ENCODE measurements at regions not wholly inside any gene's neighbourhood (a gene's known extent, or its start where the extent isn't known, plus 50 kb on each side); places are given as distances from the start of the nearest gene placed in this dataset.
"Not testable (repeated sequence)": the region's sequence is repeated elsewhere in the genome, so short reads cannot be mapped to it uniquely, and the experiment has no call there.

DNA sequence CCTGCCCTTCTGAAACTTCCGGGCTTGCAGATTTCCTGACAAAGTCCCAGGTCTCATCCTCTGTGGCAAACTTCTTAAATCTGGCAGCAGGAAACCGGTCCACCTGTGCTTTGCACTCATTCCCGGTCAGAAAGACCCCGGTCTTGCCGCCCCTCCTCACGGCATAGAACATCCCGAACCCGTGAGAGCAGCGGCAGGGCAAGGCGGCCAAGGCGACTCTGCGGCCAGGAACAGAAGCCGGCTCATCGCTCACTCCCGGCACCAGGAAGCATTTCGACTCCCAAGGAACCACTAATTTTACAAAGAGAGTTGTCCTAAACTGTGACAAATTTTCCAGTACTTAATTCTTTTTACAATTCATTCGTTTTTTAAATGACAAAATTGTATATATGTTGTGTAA lies 140.3 kb downstream of the USP22 start:
- H3K4me1 ChIP-seq (ENCODE audit: low read length); H3K9ac ChIP-seq (ENCODE audit: low read length); H3K79me2 ChIP-seq (ENCODE audit: low read length); H3K9me3 ChIP-seq (replicated peaks; ENCODE audit: insufficient read depth, low read length); H3K4me3 ChIP-seq (ENCODE audit: low read length); H3K4me2 ChIP-seq (ENCODE audit: low read depth, low read length); H3K36me3 ChIP-seq (replicated peaks; ENCODE audit: insufficient read depth, low read length); H2AFZ ChIP-seq (ENCODE audit: low read length); H3K27ac ChIP-seq (ENCODE audit: low read length); H3K9me2 ChIP-seq (replicated peaks; ENCODE audit: insufficient read depth, low read length); H3F3A ChIP-seq (ENCODE audit: insufficient read depth, low read length); H4K20me1 ChIP-seq (ENCODE audit: insufficient read depth, low read length); H3K27me3 ChIP-seq (replicated peaks; ENCODE audit: insufficient read depth, low read length); DNase-seq: not testable (repeated sequence)

DNA sequence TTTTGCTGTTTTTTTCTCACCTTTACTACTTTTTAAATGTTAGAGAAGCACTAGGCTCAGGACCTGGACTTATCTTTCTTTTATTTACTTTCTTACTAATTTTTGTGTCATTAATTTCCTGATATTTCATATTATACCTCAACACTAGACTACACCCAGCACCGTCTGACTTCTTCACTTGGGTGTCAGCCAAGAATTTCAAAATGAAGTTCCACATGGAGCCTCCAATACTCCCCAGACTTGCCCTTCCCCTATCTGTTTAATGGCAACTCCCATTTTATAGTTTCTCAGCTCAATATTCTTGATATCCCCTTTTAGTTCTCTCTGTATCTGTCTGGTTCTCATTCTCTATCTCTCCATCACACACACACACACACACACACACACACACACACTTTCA lies 139.3 kb downstream of the USP22 start:
- not testable (repeated sequence) for H2AFZ ChIP-seq (ENCODE audit: low read length); H3K36me3 ChIP-seq (replicated peaks; ENCODE audit: insufficient read depth, low read length); H3K4me2 ChIP-seq (ENCODE audit: low read depth, low read length); H3K9me3 ChIP-seq (replicated peaks; ENCODE audit: insufficient read depth, low read length); H3K9ac ChIP-seq (ENCODE audit: low read length); H3K27me3 ChIP-seq (replicated peaks; ENCODE audit: insufficient read depth, low read length); H3K4me1 ChIP-seq (ENCODE audit: low read length); DNase-seq; H4K20me1 ChIP-seq (ENCODE audit: insufficient read depth, low read length); H3K4me3 ChIP-seq (ENCODE audit: low read length); H3K9me2 ChIP-seq (replicated peaks; ENCODE audit: insufficient read depth, low read length); H3K79me2 ChIP-seq (ENCODE audit: low read length); H3K27ac ChIP-seq (ENCODE audit: low read length); H3F3A ChIP-seq (ENCODE audit: insufficient read depth, low read length)

DNA sequence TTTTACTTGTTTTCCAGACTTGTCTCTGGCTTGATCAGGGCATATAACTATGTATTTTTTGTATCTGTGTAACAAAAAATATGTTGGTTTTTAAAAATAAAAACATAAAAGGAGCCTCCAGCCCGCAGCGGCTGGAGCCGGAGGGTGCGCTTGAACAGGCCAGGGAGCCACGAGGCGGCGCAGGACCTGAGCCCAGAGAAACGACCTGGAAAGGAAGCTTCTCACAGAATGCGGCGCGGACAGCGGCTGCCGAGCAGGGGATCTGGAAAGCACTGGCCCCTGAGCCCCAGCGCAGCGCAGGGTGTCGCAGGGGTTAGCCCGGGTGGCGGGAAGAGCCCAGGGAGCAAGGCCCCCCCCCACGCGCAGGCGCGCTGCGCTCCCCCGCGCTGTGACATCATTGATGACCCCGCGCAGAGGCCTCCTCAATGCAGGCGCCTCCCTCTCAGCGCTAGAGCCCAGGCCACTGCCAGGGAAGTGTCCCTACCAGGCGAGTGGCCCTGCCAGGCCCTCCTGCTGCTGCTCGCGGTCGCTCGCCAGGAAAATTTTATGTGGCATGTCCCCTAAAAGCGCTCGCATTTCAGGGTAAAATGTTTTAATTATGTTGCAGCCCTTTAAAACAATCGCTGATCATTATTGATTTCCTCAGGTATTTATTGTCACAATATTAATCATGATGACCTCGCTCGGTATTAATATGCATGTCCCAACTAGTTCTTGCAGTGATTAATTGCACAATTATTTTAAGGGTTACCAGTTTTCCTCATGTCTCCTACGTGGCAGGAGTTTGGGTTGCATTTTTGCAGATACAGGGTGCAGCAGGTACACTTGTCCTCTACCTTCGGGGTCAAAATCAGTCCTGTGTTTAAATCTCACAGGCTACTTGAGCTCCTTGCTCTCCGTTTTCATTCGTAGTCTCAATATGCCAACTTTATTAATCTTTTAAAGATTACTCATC lies 134.2 kb downstream of the USP22 start:
- peak overlapping the region; percentile 97 for H2AFZ ChIP-seq (ENCODE audit: low read length)
- peak; percentile 87 for DNase-seq
- H3K9ac ChIP-seq (ENCODE audit: low read length), result peak overlapping the region; percentile 84
- peak overlapping the region; percentile 95 for H3K4me2 ChIP-seq (ENCODE audit: low read depth, low read length)
- H3K27me3 ChIP-seq (replicated peaks; ENCODE audit: insufficient read depth, low read length), result no peaks in the 10 kb centered on the region
- no peaks in the 10 kb centered on the region for H3K9me2 ChIP-seq (replicated peaks; ENCODE audit: insufficient read depth, low read length)
- H3F3A ChIP-seq (ENCODE audit: insufficient read depth, low read length), result peaks cover 8% of the 10 kb centered on the region
- peak overlapping the region; percentile 48 for H3K4me3 ChIP-seq (ENCODE audit: low read length)
- H3K4me1 ChIP-seq (ENCODE audit: low read length), result peaks cover 5% of the 10 kb centered on the region; the same call in 1 of the 2 replicates
- no peak for TF ChIP-seq EZH2phosphoT487 (IDR thresholded peaks at IDR 0.05; ENCODE audit: low read length)
- TF ChIP-seq, protein P1, sequence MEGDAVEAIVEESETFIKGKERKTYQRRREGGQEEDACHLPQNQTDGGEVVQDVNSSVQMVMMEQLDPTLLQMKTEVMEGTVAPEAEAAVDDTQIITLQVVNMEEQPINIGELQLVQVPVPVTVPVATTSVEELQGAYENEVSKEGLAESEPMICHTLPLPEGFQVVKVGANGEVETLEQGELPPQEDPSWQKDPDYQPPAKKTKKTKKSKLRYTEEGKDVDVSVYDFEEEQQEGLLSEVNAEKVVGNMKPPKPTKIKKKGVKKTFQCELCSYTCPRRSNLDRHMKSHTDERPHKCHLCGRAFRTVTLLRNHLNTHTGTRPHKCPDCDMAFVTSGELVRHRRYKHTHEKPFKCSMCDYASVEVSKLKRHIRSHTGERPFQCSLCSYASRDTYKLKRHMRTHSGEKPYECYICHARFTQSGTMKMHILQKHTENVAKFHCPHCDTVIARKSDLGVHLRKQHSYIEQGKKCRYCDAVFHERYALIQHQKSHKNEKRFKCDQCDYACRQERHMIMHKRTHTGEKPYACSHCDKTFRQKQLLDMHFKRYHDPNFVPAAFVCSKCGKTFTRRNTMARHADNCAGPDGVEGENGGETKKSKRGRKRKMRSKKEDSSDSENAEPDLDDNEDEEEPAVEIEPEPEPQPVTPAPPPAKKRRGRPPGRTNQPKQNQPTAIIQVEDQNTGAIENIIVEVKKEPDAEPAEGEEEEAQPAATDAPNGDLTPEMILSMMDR (IDR thresholded peaks at IDR 0.05; ENCODE audit: low read length), result peak; percentile 62
- no peaks in the 10 kb centered on the region for H4K20me1 ChIP-seq (ENCODE audit: insufficient read depth, low read length)
- H3K9me3 ChIP-seq (replicated peaks; ENCODE audit: insufficient read depth, low read length), result no peaks in the 10 kb centered on the region
- H3K27ac ChIP-seq (ENCODE audit: low read length), result peak overlapping the region; percentile 89
- H3K79me2 ChIP-seq (ENCODE audit: low read length), result no peaks in the 10 kb centered on the region
- H3K36me3 ChIP-seq (replicated peaks; ENCODE audit: insufficient read depth, low read length), result no peaks in the 10 kb centered on the region

DNA sequence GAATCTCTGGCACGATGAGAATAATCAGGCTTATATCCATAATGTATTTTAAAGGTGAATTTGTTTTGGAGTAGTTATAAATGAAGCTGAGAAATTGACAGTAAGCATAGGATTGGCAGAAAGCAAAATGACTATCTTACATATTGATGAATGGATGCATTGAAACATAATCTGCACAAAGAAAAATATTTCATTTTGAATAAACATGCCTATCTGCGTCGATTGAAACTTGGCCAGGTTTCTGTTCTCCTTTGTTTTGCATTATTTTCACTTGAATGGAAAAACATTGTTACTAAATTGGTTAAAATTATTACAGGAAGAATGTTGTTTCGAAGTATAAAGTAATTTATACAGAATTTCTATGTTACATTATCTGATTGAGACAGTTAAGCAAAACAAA lies 128.2 kb downstream of the USP22 start:
- no peak for DNase-seq
- Histone ChIP-seq H3K4me1 (ENCODE audit: low read length) (0 out of 2 replicates have a peak, but pooled peaks cover 5% of the 10 kb centered on the region), H3K4me3 (ENCODE audit: low read length) (no peak overlapping the region), H3K27ac (ENCODE audit: low read length) (no peak overlapping the region), H4K20me1 (ENCODE audit: insufficient read depth, low read length) (no peaks in the 10 kb centered on the region), H3K4me2 (ENCODE audit: low read depth, low read length) (no peak overlapping the region), H3K27me3 (replicated peaks; ENCODE audit: insufficient read depth, low read length) (no peaks in the 10 kb centered on the region), H3F3A (ENCODE audit: insufficient read depth, low read length) (no peaks in the 10 kb centered on the region), H3K36me3 (replicated peaks; ENCODE audit: insufficient read depth, low read length) (no peaks in the 10 kb centered on the region), H3K9ac (ENCODE audit: low read length) (no peak overlapping the region), H3K79me2 (ENCODE audit: low read length) (no peaks in the 10 kb centered on the region), H3K9me3 (replicated peaks; ENCODE audit: insufficient read depth, low read length) (no peaks in the 10 kb centered on the region), H3K9me2 (replicated peaks; ENCODE audit: insufficient read depth, low read length) (no peaks in the 10 kb centered on the region), H2AFZ (ENCODE audit: low read length) (no peak overlapping the region)
- TF ChIP-seq EZH2phosphoT487 (IDR thresholded peaks at IDR 0.05; ENCODE audit: low read length), result no peak

DNA sequence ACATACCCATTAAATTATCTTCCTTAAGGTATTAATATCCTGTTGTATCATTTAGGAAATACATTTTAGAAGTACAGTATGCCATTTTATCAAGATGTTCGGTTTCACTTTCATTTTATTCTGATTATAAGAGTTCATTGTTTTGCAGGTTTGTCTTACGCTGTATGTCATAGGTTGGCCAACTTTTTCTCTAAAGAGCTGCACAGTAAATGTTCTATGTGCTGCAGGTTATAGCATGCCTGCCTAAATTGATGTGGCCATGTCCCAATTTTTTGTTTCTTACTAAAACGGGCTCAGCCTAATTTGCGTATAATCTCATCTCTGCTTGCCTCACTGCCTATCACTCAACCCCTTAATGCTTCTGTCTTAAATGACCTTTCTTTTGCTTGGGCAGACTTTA lies 126.4 kb downstream of the USP22 start:
- Histone ChIP-seq H2AFZ (ENCODE audit: low read length) (peak overlapping the region; percentile 59), H3K9me3 (replicated peaks; ENCODE audit: insufficient read depth, low read length) (no peaks in the 10 kb centered on the region), H3K27ac (ENCODE audit: low read length) (no peak overlapping the region), H3K27me3 (replicated peaks; ENCODE audit: insufficient read depth, low read length) (no peaks in the 10 kb centered on the region), H3K36me3 (replicated peaks; ENCODE audit: insufficient read depth, low read length) (no peaks in the 10 kb centered on the region), H3K9ac (ENCODE audit: low read length) (no peak overlapping the region), H3K4me3 (ENCODE audit: low read length) (no peak overlapping the region), H3F3A (ENCODE audit: insufficient read depth, low read length) (no peaks in the 10 kb centered on the region), H3K4me2 (ENCODE audit: low read depth, low read length) (peak overlapping the region; percentile 34; the same call in 1 of the 2 replicates), H4K20me1 (ENCODE audit: insufficient read depth, low read length) (no peaks in the 10 kb centered on the region), H3K4me1 (ENCODE audit: low read length) (0 out of 2 replicates have a peak, but pooled peaks cover 5% of the 10 kb centered on the region), H3K79me2 (ENCODE audit: low read length) (no peaks in the 10 kb centered on the region), H3K9me2 (replicated peaks; ENCODE audit: insufficient read depth, low read length) (no peaks in the 10 kb centered on the region)
- TF ChIP-seq, protein P1 (IDR thresholded peaks at IDR 0.05; ENCODE audit: low read length), result no peak
- TF ChIP-seq EZH2phosphoT487 (IDR thresholded peaks at IDR 0.05; ENCODE audit: low read length) (no peak), EZH2 (optimal IDR thresholded peaks at IDR 0.05; ENCODE audit: low read depth, low read length) (no peak)
- no peak for DNase-seq

DNA sequence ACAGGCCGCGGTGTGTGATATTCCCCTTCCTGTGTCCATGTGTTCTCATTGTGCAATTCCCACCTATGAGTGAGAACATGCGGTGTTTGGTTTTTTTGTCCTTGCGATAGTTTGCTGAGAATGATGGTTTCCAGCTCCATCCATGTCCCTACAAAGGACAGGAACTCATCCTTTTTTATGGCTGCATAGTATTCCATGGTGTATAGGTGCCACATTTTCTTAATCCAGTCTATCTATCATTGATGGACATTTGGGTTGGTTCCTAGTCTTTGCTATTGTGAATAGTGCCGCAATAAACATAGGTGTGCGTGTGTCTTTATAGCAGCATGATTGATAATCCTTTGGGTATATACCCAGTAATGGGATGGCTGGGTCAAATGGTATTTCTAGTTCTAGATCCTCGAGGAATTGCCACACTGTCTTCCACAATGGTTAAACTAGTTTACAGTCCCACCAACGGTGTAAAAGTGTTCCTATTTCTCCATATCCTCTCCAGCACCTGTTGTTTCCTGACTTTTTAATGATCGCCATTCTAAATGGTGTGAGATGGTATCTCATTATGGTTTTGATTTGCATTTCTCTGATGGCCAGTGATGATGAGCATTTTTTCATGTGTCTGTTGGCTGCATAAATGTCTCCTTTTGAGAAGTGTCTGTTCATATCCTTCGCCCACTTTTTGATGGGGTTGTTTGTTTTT lies 125.1 kb downstream of the USP22 start:
- not testable (repeated sequence) for H3K4me1 ChIP-seq (ENCODE audit: low read length); H3K9ac ChIP-seq (ENCODE audit: low read length); H2AFZ ChIP-seq (ENCODE audit: low read length); H3K9me3 ChIP-seq (replicated peaks; ENCODE audit: insufficient read depth, low read length); H3K4me3 ChIP-seq (ENCODE audit: low read length); H3K27ac ChIP-seq (ENCODE audit: low read length); H3K4me2 ChIP-seq (ENCODE audit: low read depth, low read length); H3F3A ChIP-seq (ENCODE audit: insufficient read depth, low read length); H3K27me3 ChIP-seq (replicated peaks; ENCODE audit: insufficient read depth, low read length); H3K9me2 ChIP-seq (replicated peaks; ENCODE audit: insufficient read depth, low read length); H4K20me1 ChIP-seq (ENCODE audit: insufficient read depth, low read length); DNase-seq; H3K79me2 ChIP-seq (ENCODE audit: low read length); H3K36me3 ChIP-seq (replicated peaks; ENCODE audit: insufficient read depth, low read length)

All from MM.1S (cell line).